ENCODE measurements at regions not wholly inside any gene's neighbourhood (a gene's known extent, or its start where the extent isn't known, plus 50 kb on each side); places are given as distances from the start of the nearest gene placed in this dataset.

GRCh38 chrX:45697591-45697990, 496.9 kb upstream of the DIPK2B start:
- DNase-seq (ENCODE audit: insufficient read length, low spot score) (no peak), FAIRE-seq (no peak)
- TF ChIP-seq POLR2A (IDR thresholded peaks at IDR 0.05; ENCODE audit: low read depth, low read length): no peak

GRCh38 chrX:45696736-45697135, 496.1 kb upstream of the DIPK2B start:
- DNase-seq (ENCODE audit: insufficient read length, low spot score) (no peak), FAIRE-seq (no peak)
- TF ChIP-seq POLR2A (IDR thresholded peaks at IDR 0.05; ENCODE audit: low read depth, low read length): no peak

GRCh38 chrX:45689971-45690370, 489.3 kb upstream of the DIPK2B start:
- DNase-seq (ENCODE audit: insufficient read length, low spot score): no peak
- TF ChIP-seq POLR2A (IDR thresholded peaks at IDR 0.05; ENCODE audit: low read depth, low read length): no peak
- no peak for FAIRE-seq

DNA sequence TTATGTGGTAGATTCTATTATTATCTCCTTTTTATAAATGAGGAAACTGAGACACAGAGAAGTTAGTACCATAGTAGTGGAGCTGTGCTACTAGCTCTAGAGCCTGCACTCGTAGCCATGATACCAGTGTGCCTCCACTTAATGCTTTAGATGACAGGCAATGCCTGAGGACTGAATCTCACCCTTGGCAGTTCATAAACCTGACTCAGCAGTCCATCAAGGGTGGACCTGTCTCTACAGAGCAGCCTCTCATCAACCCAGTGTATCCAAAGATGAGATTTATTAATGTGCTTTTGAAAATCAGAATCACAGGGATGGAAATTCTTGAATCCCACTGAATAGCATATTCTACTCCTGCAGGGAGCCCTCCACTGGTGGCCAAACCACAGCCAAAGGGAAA, 483.2 kb upstream of the DIPK2B start:
- DNase-seq (ENCODE audit: insufficient read length, low spot score) (no peak), FAIRE-seq (no peak)
- no peak for TF ChIP-seq POLR2A (IDR thresholded peaks at IDR 0.05; ENCODE audit: low read depth, low read length)

DNA sequence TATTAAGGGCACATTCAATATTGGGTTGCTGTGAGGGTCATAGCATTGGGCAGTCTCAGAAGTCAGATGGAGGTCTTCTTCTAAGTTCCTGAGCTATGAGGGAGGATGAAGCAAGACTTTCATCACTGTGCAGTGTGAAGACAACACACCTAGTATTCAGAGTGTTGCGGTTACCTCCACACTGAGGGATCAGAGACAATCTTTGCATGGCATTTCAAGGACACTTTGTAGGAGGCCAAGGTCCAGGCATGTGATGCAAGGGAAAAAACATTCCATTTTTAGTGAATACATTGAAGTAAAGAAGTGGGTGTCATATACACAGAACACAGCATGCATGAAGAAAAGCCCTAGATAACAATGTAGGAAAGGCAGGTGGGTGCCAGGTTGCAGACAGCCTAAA, 481.2 kb upstream of the DIPK2B start:
- no peak for FAIRE-seq
- no peak for DNase-seq (ENCODE audit: insufficient read length, low spot score)
- no peak for TF ChIP-seq POLR2A (IDR thresholded peaks at IDR 0.05; ENCODE audit: low read depth, low read length)

DNA sequence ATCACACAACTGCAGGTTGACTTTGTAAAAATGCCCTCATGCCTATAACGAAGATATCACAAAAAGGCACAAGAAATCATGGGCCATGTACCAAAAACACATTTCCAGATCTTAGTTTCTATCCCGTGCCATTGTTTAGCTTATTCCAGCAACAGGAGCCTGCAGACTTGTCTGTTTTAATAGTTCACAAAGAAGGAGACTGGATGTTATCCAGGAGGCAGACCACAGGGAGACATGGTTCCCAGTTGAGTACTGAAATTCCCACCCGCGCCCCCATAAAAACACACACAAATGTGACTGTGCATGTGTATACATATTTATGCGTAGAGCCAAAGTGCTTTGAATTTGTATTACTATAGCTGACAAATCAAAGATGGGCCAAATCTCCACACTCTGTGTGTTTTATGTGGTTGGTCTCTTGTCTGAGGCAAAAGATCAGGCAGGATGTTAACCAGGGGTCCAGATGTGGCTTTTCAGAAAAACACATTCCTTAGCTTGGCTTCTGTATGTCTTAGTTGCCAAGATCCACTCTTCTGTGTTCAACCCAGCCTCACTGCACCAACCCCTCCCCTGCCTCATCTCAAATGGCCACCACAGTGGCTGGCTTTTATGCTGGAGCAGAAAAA, 469.2 kb upstream of the DIPK2B start:
- no peak for TF ChIP-seq POLR2A (IDR thresholded peaks at IDR 0.05; ENCODE audit: low read depth, low read length)
- no peak for FAIRE-seq
- no peak for DNase-seq (ENCODE audit: insufficient read length, low spot score)

GRCh38 chrX:45668686-45669443, 468.2 kb upstream of the DIPK2B start:
- TF ChIP-seq POLR2A (IDR thresholded peaks at IDR 0.05; ENCODE audit: low read depth, low read length): no peak
- no peak for FAIRE-seq
- no peak for DNase-seq (ENCODE audit: insufficient read length, low spot score)

DNA sequence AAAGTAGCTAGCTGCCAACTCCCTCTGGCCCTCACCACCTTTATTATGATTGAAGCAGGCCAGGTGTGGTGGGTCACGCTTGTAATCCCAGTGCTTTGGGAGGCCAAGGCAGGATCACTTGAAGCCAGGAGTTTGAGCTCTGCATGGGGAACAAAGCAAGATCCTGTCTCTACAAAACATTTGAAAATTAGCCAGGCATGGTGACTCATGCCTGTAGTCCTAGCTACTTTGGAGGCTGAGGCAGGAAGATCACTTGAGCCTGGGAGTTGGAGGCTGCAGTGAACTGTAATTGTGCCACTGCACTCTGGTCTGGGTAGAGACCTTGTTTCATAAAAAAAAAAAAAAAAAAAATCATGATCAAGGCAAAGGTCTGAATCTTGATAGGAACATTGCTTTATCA, 467.0 kb upstream of the DIPK2B start:
- FAIRE-seq: no peak
- no peak for TF ChIP-seq POLR2A (IDR thresholded peaks at IDR 0.05; ENCODE audit: low read depth, low read length)
- no peak for DNase-seq (ENCODE audit: insufficient read length, low spot score)

GRCh38 chrX:45664727-45665290, 464.1 kb upstream of the DIPK2B start:
- FAIRE-seq (no peak), DNase-seq (ENCODE audit: insufficient read length, low spot score) (no peak)
- no peak for TF ChIP-seq POLR2A (IDR thresholded peaks at IDR 0.05; ENCODE audit: low read depth, low read length)

- no peak for FAIRE-seq
- no peak for DNase-seq (ENCODE audit: insufficient read length, low spot score)
- no peak for TF ChIP-seq POLR2A (IDR thresholded peaks at IDR 0.05; ENCODE audit: low read depth, low read length)
Observed at GRCh38 chrX:45660477-45660876, 459.8 kb upstream of the DIPK2B start.

GRCh38 chrX:45633419-45633818, 432.7 kb upstream of the DIPK2B start:
- no peak for DNase-seq (ENCODE audit: insufficient read length, low spot score)
- no peak for TF ChIP-seq POLR2A (IDR thresholded peaks at IDR 0.05; ENCODE audit: low read depth, low read length)
- no peak for FAIRE-seq

GRCh38 chrX:45632506-45632905, 431.8 kb upstream of the DIPK2B start:
- no peak for TF ChIP-seq POLR2A (IDR thresholded peaks at IDR 0.05; ENCODE audit: low read depth, low read length)
- DNase-seq (ENCODE audit: insufficient read length, low spot score) (no peak), FAIRE-seq (no peak)

DNA sequence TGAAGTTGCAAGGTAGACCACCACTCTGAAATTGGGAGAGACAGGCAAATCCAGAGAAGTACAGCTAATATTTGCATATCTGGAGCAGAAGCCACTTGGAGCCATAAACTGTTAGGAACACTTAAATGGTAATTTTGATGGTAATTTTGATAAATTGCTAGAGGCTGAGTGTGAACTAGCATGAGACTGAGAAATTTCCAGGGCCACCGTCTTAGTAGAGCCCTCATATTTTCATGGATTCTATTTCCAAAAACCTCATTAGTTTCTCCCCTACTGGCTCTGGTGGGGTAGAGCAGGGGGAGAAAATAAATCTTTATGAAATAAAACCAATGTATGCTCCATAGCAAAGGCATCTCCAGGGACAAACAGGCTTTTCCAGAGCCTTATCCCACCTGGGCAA, 429.4 kb upstream of the DIPK2B start:
- DNase-seq (ENCODE audit: insufficient read length, low spot score) (no peak), FAIRE-seq (no peak)
- TF ChIP-seq POLR2A (IDR thresholded peaks at IDR 0.05; ENCODE audit: low read depth, low read length): no peak

- no peak for TF ChIP-seq POLR2A (IDR thresholded peaks at IDR 0.05; ENCODE audit: low read depth, low read length)
- no peak for DNase-seq (ENCODE audit: insufficient read length, low spot score)
- no peak for FAIRE-seq
Observed at GRCh38 chrX:45628041-45628440, 427.4 kb upstream of the DIPK2B start.

DNA sequence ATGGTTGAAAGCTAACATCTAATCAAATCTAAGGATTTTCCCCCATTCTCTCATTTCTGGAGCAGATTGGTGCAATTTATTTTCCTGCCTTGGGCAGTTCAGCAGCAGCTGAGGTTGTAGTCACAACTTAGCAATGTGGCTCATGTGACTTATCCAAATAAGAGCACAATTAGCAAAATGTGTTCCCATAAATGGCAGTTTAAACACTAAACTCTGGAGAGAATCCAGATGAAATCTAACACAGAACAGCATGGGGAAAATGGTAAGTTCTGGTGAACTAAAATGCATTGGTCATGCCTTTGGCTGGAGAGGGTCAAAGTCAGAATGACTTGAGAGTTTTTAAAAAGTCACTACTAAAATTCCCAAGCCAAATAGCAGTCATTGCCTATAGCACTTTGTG, 422.6 kb upstream of the DIPK2B start:
- no peak for FAIRE-seq
- TF ChIP-seq POLR2A (IDR thresholded peaks at IDR 0.05; ENCODE audit: low read depth, low read length): no peak
- DNase-seq (ENCODE audit: insufficient read length, low spot score): no peak

Measured in H54 (cell line).